Mesendoderm (in vitro differentiated cells): ENCODE measurements at regions not wholly inside any gene's neighbourhood (a gene's known extent, or its start where the extent isn't known, plus 50 kb on each side); places are given as distances from the start of the nearest gene placed in this dataset.

Experiments
- DNase-seq: peaks from one replicate; pipeline ENCODE4 v3.0.0; 2013
- H2AK5ac ChIP-seq: 2 replicates; pipeline ENCODE4 v1.6.1; 2013; ENCODE audit warnings: low read length, inconsistent platforms
- H2BK120ac ChIP-seq: 2 replicates; pipeline ENCODE4 v1.6.1; 2013; ENCODE audit warnings: low read depth, mild to moderate bottlenecking, low read length, moderate library complexity, mixed read lengths
- H2BK15ac ChIP-seq: replicated peaks from 2 replicates; pipeline ENCODE4 v1.6.1; 2013; ENCODE audit warnings: low read depth, mild to moderate bottlenecking, moderate library complexity
- H2BK5ac ChIP-seq: 2 replicates; pipeline ENCODE4 v1.6.1; 2013; ENCODE audit warnings: low read length, inconsistent platforms
- H3K18ac ChIP-seq: 2 replicates; pipeline ENCODE4 v1.6.1; 2013; ENCODE audit warnings: mild to moderate bottlenecking, low read length, mixed read lengths
- H3K23ac ChIP-seq: one replicate; pipeline ENCODE4 v1.6.1; 2013; ENCODE audit warnings: low read length
- H3K27ac ChIP-seq: 2 replicates; pipeline ENCODE4 v1.5.1; 2013; ENCODE audit warnings: low read depth, mild to moderate bottlenecking, inconsistent platforms, low read length, moderate library complexity
- H3K27me3 ChIP-seq: 2 replicates; pipeline ENCODE4 v1.6.1; 2013; ENCODE audit warnings: low read length, control low read depth, mild to moderate bottlenecking, inconsistent platforms; ENCODE audit not compliant: insufficient read depth, poor library complexity
- H3K36me3 ChIP-seq: 2 replicates; pipeline ENCODE4 v1.6.1; 2013; ENCODE audit warnings: low read length, inconsistent platforms; ENCODE audit not compliant: control insufficient read depth, insufficient read depth
- H3K4ac ChIP-seq: one replicate; pipeline ENCODE4 v1.6.1; 2013; ENCODE audit warnings: low read depth, mild to moderate bottlenecking, low read length, moderate library complexity
- H3K4me1 ChIP-seq: 2 replicates; pipeline ENCODE4 v1.6.1; 2013; ENCODE audit warnings: low read depth, low read length, inconsistent platforms; ENCODE audit not compliant: control insufficient read depth
- H3K4me2 ChIP-seq: 2 replicates; pipeline ENCODE4 v1.6.1; 2013; ENCODE audit warnings: low read length
- H3K4me3 ChIP-seq: 2 replicates; pipeline ENCODE4 v1.5.1; 2013; ENCODE audit warnings: mild to moderate bottlenecking, low read length
- H3K56ac ChIP-seq: one replicate; pipeline ENCODE4 v1.6.1; 2013; ENCODE audit warnings: low read length
- H3K79me1 ChIP-seq: 2 replicates; pipeline ENCODE4 v1.6.1; 2013; ENCODE audit warnings: low read length, inconsistent platforms
- H3K79me2 ChIP-seq: 2 replicates; pipeline ENCODE4 v1.6.1; 2013; ENCODE audit warnings: mild to moderate bottlenecking, low read length; ENCODE audit not compliant: control insufficient read depth, insufficient read depth
- H3K9ac ChIP-seq: 2 replicates; pipeline ENCODE4 v1.6.1; 2013; ENCODE audit warnings: low read length, inconsistent platforms
- H4K5ac ChIP-seq: one replicate; pipeline ENCODE4 v1.6.1; 2013; ENCODE audit warnings: low read length
- H4K8ac ChIP-seq: one replicate; pipeline ENCODE4 v1.6.1; 2013; ENCODE audit warnings: low read depth, mild to moderate bottlenecking, control low read depth, low read length, moderate library complexity
- WGBS: extraction: QIAGEN DNeasy Blood & Tissue Kit; methylation state at CpG from one replicate; pipeline ENCODE4 v1.1.7; 2013; ENCODE audit warnings: low lambda C conversion rate, missing lambda C conversion rate; ENCODE audit not compliant: insufficient coverage; ENCODE audit errors: extremely low coverage; 5-methylcytosine and 5-hydroxymethylcytosine counted together

- no peak overlapping the region for H4K5ac ChIP-seq
- no peak overlapping the region for H3K4ac ChIP-seq
- H3K4me3 ChIP-seq: no peak overlapping the region
- no peak overlapping the region for H3K23ac ChIP-seq
- H3K36me3 ChIP-seq: no peaks in the 10 kb centered on the region
- no peak overlapping the region for H3K27ac ChIP-seq
- no peaks in the 10 kb centered on the region for H3K79me1 ChIP-seq
- no peak overlapping the region for H2BK120ac ChIP-seq
- H2BK5ac ChIP-seq: no peak overlapping the region
- no peaks in the 10 kb centered on the region for H3K27me3 ChIP-seq
- no peak overlapping the region for H2AK5ac ChIP-seq
- no peak overlapping the region for H4K8ac ChIP-seq
- H2BK15ac ChIP-seq: no peak overlapping the region
- H3K56ac ChIP-seq: no peak overlapping the region
- no peak overlapping the region for H3K18ac ChIP-seq
- no peaks in the 10 kb centered on the region for H3K4me1 ChIP-seq
- WGBS: no CpG with 5 or more reads among the region's 4 CpGs
- no peak overlapping the region for H3K9ac ChIP-seq
- H3K79me2 ChIP-seq: no peaks in the 10 kb centered on the region
- no peak overlapping the region for H3K4me2 ChIP-seq
- no peak for DNase-seq
Observed at GRCh38 chr4:124409044-124409443, 303.5 kb downstream of the ANKRD50 start.

GRCh38 chr4:124414276-124415040, 298.1 kb downstream of the ANKRD50 start:
- H3K36me3 ChIP-seq: no peaks in the 10 kb centered on the region
- H3K4me2 ChIP-seq: no peak overlapping the region
- no peak for DNase-seq
- no peaks in the 10 kb centered on the region for H3K79me1 ChIP-seq
- no peak overlapping the region for H3K9ac ChIP-seq
- no peak overlapping the region for H4K8ac ChIP-seq
- no peaks in the 10 kb centered on the region for H3K4me1 ChIP-seq
- H2BK5ac ChIP-seq: no peak overlapping the region
- no peak overlapping the region for H3K4me3 ChIP-seq
- H3K4ac ChIP-seq: no peak overlapping the region
- H3K18ac ChIP-seq: no peak overlapping the region
- H3K23ac ChIP-seq: no peak overlapping the region
- H3K79me2 ChIP-seq: no peaks in the 10 kb centered on the region
- H3K27ac ChIP-seq: no peak overlapping the region
- no peak overlapping the region for H3K56ac ChIP-seq
- no peak overlapping the region for H2BK15ac ChIP-seq
- no peaks in the 10 kb centered on the region for H3K27me3 ChIP-seq
- H2BK120ac ChIP-seq: no peak overlapping the region
- H4K5ac ChIP-seq: no peak overlapping the region
- no peak overlapping the region for H2AK5ac ChIP-seq
- WGBS: no CpG with 5 or more reads among the region's 2 CpGs

DNA sequence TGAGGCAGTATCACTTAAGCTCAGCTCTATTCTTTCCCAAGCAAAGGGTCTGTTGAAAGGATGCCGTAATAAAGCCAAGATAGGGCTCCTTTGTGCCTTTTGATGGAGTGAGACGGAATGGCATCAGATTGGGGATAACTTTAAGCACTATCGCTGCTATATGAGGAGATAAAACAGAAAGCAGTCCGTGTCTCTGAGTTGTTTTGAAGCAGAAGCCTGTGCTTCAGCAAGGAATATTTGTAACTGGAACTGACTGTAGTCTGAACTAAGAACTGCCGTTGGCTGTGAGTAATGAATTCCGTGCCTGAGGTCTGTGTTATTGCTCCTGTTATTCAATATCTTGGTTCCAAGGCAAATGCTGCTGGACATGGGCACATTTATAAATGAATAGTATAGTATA, 297.4 kb downstream of the ANKRD50 start:
- Histone ChIP-seq H3K4ac (no peak overlapping the region), H3K9ac (no peak overlapping the region), H3K79me2 (no peaks in the 10 kb centered on the region), H2BK15ac (no peak overlapping the region), H4K5ac (no peak overlapping the region), H2AK5ac (no peak overlapping the region), H3K23ac (no peak overlapping the region), H3K18ac (no peak overlapping the region), H3K27ac (no peak overlapping the region), H3K56ac (no peak overlapping the region), H3K79me1 (no peaks in the 10 kb centered on the region), H2BK5ac (no peak overlapping the region), H3K27me3 (no peaks in the 10 kb centered on the region), H3K36me3 (no peaks in the 10 kb centered on the region), H4K8ac (no peak overlapping the region), H3K4me1 (no peaks in the 10 kb centered on the region), H2BK120ac (no peak overlapping the region), H3K4me3 (no peak overlapping the region), H3K4me2 (no peak overlapping the region)
- WGBS: no CpG with 5 or more reads among the region's 6 CpGs
- DNase-seq: no peak

GRCh38 chr4:124417371-124417770, 295.2 kb downstream of the ANKRD50 start:
- H3K79me1 ChIP-seq: no peaks in the 10 kb centered on the region
- no peak overlapping the region for H3K56ac ChIP-seq
- H3K23ac ChIP-seq: no peak overlapping the region
- DNase-seq: no peak
- no peak overlapping the region for H3K27ac ChIP-seq
- no peak overlapping the region for H2BK15ac ChIP-seq
- no peaks in the 10 kb centered on the region for H3K79me2 ChIP-seq
- H3K4ac ChIP-seq: no peak overlapping the region
- H3K9ac ChIP-seq: no peak overlapping the region
- no peak overlapping the region for H4K8ac ChIP-seq
- H2BK5ac ChIP-seq: no peak overlapping the region
- H3K4me2 ChIP-seq: no peak overlapping the region
- H3K18ac ChIP-seq: no peak overlapping the region
- H3K4me1 ChIP-seq: no peaks in the 10 kb centered on the region
- H2BK120ac ChIP-seq: no peak overlapping the region
- no CpG with 5 or more reads among the region's 2 CpGs for WGBS
- no peak overlapping the region for H3K4me3 ChIP-seq
- no peak overlapping the region for H4K5ac ChIP-seq
- H3K36me3 ChIP-seq: no peaks in the 10 kb centered on the region
- no peak overlapping the region for H2AK5ac ChIP-seq
- no peaks in the 10 kb centered on the region for H3K27me3 ChIP-seq

GRCh38 chr4:124420166-124420695, 292.3 kb downstream of the ANKRD50 start:
- WGBS: no CpG with 5 or more reads among the region's 3 CpGs
- Histone ChIP-seq H3K9ac (no peak overlapping the region), H3K56ac (no peak overlapping the region), H3K4me1 (no peaks in the 10 kb centered on the region), H3K4me3 (no peak overlapping the region), H3K27ac (no peak overlapping the region), H2BK120ac (no peak overlapping the region), H3K36me3 (no peaks in the 10 kb centered on the region), H3K4ac (no peak overlapping the region), H3K79me1 (no peaks in the 10 kb centered on the region), H2BK15ac (no peak overlapping the region), H4K5ac (no peak overlapping the region), H4K8ac (no peak overlapping the region), H2AK5ac (no peak overlapping the region), H3K4me2 (no peak overlapping the region), H3K27me3 (no peaks in the 10 kb centered on the region), H3K23ac (no peak overlapping the region), H3K79me2 (no peaks in the 10 kb centered on the region), H2BK5ac (no peak overlapping the region), H3K18ac (no peak overlapping the region)
- DNase-seq: no peak

GRCh38 chr4:124423160-124423559, 289.4 kb downstream of the ANKRD50 start:
- Histone ChIP-seq H2BK120ac (no peak overlapping the region), H4K5ac (no peak overlapping the region), H3K79me2 (no peaks in the 10 kb centered on the region), H4K8ac (no peak overlapping the region), H2AK5ac (no peak overlapping the region), H3K27me3 (no peaks in the 10 kb centered on the region), H3K27ac (no peak overlapping the region), H3K4ac (no peak overlapping the region), H3K18ac (no peak overlapping the region), H3K4me3 (no peak overlapping the region), H2BK5ac (no peak overlapping the region), H2BK15ac (no peak overlapping the region), H3K36me3 (no peaks in the 10 kb centered on the region), H3K56ac (no peak overlapping the region), H3K23ac (no peak overlapping the region), H3K4me1 (no peaks in the 10 kb centered on the region), H3K79me1 (no peaks in the 10 kb centered on the region), H3K9ac (no peak overlapping the region), H3K4me2 (no peak overlapping the region)
- peak; percentile 83 for DNase-seq
- WGBS: no CpG with 5 or more reads among the region's 1 CpG
